Dedifferentiated amniotic fluid mesenchymal stem cell (primary cell): ENCODE measurements at regions not wholly inside any gene's neighbourhood (a gene's known extent, or its start where the extent isn't known, plus 50 kb on each side); places are given as distances from the start of the nearest gene placed in this dataset.

Experiments
- DNase-seq: peaks from one replicate; pipeline ENCODE4 v3.0.0-alpha.2; 2016; ENCODE audit errors: extremely low spot score

DNA sequence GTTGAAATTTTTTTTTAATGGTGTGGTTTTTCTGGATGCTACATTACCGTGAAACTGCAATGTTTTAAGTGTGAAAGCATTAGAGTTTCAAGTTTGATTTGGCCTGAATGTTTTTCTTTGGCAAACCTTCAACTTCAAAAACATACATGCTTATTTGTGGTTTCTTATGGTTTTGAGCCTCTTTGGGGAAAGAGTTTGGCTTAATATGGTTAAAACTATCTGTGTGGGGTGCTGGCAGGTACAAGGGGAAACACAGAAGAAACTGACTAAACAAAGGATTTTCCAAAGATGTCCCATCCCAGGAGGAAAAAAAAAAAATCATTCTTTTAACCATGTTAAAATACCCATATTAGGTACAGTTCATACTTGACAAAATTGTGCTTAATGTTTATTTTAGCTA, 121.1 kb downstream of the HGF start:
- DNase-seq = no peak

- no peak for DNase-seq
Measured at GRCh38 chr7:81645435-81645834, 124.4 kb downstream of the HGF start.

- no peak for DNase-seq
Measured at GRCh38 chr7:81641873-81642272, 128.0 kb downstream of the HGF start.

DNA sequence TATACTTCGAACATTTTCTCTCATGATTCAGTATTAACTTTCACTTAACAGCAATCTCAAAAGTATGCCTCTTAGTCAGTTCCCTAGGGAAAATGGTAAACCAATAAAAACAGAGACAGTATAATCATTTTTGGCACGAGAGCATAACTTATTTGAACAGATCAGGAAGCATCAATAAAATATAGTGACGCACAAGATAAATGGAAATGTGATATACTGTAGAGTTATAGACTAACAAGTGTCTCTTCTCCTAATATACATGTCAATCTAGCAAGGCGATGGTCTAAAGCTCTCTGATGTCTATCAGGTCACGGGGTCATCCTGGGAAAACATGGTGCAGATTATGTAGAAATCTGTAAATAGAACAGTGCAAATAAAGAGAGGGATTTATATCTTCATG, 131.6 kb downstream of the HGF start:
- peak; percentile 87 for DNase-seq

DNA sequence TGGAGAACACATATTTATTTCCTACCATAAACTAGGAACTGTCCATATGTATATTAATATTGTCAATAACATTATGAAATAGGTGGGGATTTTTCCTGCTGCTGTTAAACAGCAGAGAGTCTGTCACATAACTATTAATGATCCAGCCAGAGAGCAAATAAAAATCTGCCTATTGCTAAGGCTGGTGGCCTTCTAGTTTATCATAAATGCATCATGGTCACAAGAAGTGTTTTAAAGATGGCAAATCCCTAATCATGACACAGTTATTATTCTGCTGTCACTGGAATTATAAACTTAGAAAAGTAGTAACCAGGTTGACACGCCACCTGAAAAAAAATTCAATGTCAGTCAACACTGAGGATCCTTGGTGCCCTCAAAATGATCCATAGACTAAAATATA, 132.3 kb downstream of the HGF start:
- DNase-seq = no peak

DNA sequence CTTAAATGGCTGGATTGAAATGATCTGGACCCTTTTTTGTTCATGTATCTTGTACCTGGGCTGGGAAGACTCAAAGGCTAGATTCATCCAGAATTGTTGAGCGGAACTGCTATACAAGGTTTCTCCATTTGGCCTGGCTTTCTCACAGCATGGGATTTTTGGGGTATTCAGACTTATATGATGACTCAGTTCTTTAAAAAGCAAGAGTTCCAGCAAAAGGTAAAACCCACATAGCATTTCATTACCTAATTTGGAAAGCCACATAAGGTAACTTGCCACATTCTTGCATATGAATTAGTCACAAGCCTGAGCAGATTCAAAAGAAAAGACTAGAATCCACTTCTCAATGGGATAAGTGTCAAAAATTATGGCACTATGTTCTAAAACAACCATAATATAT, 137.4 kb downstream of the HGF start:
- DNase-seq = no peak

DNA sequence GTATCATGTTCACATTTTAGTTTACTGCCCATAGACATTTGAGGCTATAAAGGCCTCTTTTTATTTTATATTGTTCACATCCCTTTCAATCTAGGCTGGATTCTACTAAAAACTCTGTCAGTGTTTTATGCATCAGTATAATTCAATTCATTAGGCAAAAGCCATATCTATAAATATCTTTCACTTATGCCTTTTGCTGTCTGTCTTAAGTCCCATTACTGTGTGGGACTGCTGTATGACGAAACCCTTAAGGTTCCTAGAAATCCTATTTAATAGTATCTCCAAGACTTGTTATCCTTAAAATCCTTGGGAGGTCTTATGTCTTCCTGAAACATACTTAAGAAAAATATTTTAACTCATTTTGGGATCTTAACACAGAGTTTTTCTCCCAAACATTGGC, 139.2 kb downstream of the HGF start:
- DNase-seq = no peak

- DNase-seq = no peak
Measured at GRCh38 chr7:81629702-81630101, 140.1 kb downstream of the HGF start.

DNA sequence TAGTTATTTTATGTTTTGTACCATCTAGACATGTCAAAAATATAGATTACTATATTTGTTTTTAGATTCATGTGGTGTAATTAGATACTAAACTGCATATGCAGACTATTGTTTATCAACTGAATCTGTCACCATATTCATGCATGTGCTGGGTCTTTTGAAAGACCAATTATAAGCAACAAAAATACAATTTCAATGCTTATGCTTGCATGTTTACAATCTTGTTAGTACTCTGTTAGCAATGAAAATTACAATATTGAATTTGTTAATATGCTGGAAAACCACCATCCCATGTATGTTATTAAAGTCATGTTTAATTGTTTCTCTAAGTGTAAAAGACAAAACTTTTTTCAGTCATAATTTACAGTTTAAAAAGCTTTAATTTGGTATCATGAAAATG, 140.9 kb downstream of the HGF start:
- no peak for DNase-seq

GRCh38 chr7:81627536-81628287, 142.1 kb downstream of the HGF start:
- DNase-seq = no peak

GRCh38 chr7:81626008-81626407, 143.8 kb downstream of the HGF start:
- DNase-seq = no peak

- peak; percentile 46 for DNase-seq
Measured at GRCh38 chr7:81624650-81625631, 144.9 kb downstream of the HGF start.

GRCh38 chr7:81624021-81624592, 145.7 kb downstream of the HGF start:
- DNase-seq = no peak

DNA sequence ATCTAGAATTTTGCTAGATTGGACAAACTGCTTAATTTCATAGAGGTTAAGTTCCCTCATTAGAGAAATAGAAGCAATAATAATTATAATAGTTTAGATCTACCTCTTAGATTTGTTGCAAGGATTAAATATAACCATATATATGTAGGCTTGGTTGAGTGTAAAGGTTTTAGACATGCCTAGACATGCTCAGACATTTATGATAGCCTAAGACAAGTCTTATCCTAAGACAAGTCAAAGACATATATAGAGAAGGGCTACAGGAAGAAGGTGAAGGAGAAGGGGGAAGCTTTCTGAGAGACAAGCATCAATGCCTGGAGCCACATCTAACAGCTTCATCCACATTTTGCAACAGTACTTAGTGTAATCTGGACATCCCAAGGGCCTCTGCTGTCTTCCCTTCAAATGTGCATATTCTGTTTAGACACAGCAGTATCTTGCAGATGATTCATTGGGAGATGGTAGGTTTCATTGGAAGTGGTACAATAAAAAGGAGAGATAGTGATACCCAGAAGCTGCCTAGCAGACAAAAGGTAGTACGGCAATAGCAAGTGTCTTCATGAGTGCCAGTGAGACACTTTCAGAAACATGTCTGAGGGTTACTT, 146.5 kb downstream of the HGF start:
- DNase-seq = no peak

GRCh38 chr7:81621893-81622292, 148.0 kb downstream of the HGF start:
- DNase-seq = no peak

- DNase-seq = peak; percentile 90
Measured at GRCh38 chr7:81618396-81619014, 151.3 kb downstream of the HGF start.

- no peak for DNase-seq
Measured at GRCh38 chr7:81616951-81617350, 152.9 kb downstream of the HGF start.

- DNase-seq = no peak
Measured at GRCh38 chr7:81611805-81612204, 158.0 kb downstream of the HGF start.

- DNase-seq = no peak
Measured at GRCh38 chr7:81611040-81611439, 158.8 kb downstream of the HGF start.

DNA sequence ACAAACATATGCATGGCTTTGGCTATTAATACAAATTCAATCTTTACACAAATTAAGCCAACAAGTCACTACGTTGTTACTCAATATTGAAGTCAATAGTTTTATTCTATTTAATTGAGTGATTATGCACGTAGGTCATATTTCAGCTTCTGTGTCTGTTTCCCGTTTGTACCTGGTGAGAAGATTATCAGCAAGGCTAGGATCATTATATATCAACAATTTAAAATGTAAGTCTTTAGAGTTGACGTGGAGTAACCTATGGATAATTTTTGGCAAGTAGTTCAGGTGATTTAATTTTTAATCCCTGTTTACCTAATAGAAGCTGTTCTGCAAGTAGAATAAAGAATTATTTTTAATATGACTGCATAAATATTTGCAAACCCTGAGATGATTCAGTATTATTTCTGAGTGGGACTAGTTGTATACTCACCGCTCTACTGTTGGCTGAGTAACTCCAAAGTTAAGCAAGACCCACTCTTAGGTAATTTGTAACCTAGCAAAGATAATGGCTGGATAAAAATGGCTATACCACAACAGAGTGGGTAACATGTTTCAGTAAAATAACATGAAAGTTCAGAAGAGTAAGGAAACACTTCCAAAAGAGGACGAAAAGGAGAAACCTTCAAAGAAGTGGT, 161.0 kb downstream of the HGF start:
- no peak for DNase-seq

- DNase-seq = no peak
Measured at GRCh38 chr7:81607987-81608386, 161.9 kb downstream of the HGF start.
